ENCODE measurements at regions not wholly inside any gene's neighbourhood (a gene's known extent, or its start where the extent isn't known, plus 50 kb on each side); places are given as distances from the start of the nearest gene placed in this dataset.

DNA sequence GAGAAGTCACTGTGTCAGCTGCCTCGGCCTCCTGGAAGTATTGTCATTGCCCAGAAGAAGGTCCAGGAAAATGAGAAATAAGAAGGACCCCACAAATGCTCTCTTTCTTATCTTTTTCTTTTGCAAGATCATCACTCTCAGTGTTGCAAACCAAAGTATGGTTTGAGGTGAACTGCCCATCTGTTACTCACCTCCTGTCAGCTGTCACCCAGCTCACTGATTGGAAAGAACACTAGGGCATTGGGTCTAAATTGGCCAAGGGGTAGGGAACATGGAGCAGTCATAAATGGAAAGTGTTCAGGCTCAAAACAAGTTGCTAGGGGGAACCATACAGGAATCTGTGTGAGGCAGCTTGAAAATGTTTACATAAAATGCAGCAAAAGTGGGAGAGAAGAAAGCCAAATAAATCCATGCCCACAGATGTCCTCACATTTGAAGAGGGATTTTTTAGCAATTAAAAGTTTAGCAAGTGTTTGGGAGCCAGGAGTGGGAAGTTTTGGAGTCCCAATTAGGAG lies 431.2 kb upstream of the THBS1 start:
- H3K36me3 Mint-ChIP-seq: no peaks in the 10 kb centered on the region
- DNase-seq (ENCODE audit: extremely low spot score, unreplicated experiment): no peak
- no peaks in the 10 kb centered on the region for H3K27me3 Mint-ChIP-seq
- no peak overlapping the region for H3K4me3 Mint-ChIP-seq
- H3K27ac Mint-ChIP-seq: no peak overlapping the region
- H3K4me1 Mint-ChIP-seq (ENCODE audit: unreplicated experiment): peaks cover 11% of the 10 kb centered on the region
- no peaks in the 10 kb centered on the region for H3K9me3 Mint-ChIP-seq
- TF ChIP-seq CTCF (conservative IDR thresholded peaks at IDR 0.05): no peak

DNA sequence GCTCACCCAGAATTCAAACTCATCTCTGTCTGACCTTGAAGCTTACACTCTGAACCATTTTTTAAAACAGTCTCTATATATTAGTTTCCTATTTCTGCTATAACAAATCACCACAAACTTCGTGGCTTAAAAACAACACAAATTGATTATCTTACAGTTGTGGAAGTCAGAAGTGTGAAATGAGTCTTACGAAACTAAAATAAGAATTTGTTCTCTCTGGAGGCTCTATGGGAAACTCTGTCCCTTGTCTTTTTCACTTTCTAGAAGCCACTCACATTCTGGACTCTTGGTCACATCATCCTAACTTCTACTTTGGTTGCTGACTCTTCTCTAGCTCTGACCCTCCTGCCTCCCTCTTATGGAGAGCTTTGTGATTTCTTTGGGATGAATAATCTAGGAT lies 429.3 kb upstream of the THBS1 start:
- Mint-ChIP-seq H3K4me3 (no peak overlapping the region), H3K9me3 (no peaks in the 10 kb centered on the region)
- no peak for DNase-seq (ENCODE audit: extremely low spot score, unreplicated experiment)

GRCh38 chr15:39153058-39153714 lies 427.7 kb upstream of the THBS1 start:
- TF ChIP-seq CTCF (conservative IDR thresholded peaks at IDR 0.05): no peak
- no peak for DNase-seq (ENCODE audit: extremely low spot score, unreplicated experiment)

More for the DNA sequence above, 429.3 kb upstream of the THBS1 start:
- Mint-ChIP-seq H3K27ac (no peak overlapping the region), H3K4me1 (ENCODE audit: unreplicated experiment) (peaks cover 20% of the 10 kb centered on the region), H3K27me3 (no peaks in the 10 kb centered on the region), H3K36me3 (no peaks in the 10 kb centered on the region)
- no peak for TF ChIP-seq CTCF (conservative IDR thresholded peaks at IDR 0.05)

DNA sequence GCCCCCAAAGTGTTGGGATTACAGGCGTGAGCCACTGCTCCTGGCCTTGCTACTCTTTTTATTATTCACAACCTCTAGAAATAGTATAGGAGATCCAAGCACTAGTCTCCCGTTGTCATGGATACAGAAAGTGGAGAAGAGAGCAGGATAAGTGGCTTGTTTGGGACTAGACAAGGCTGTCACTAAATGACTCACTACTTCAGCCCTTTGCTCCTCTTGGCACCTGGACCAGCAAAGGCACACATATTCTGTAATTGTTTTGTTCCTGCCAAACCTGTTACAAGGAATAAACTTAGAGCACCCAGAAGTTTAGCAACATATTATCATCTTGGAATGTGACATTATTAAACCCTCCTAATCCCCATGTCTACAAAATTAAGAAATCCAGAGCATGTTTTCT lies 427.2 kb upstream of the THBS1 start:
- Mint-ChIP-seq H3K36me3 (no peaks in the 10 kb centered on the region), H3K4me1 (ENCODE audit: unreplicated experiment) (peaks cover 20% of the 10 kb centered on the region), H3K27me3 (no peaks in the 10 kb centered on the region), H3K4me3 (no peak overlapping the region), H3K27ac (no peak overlapping the region), H3K9me3 (no peaks in the 10 kb centered on the region)
- DNase-seq (ENCODE audit: extremely low spot score, unreplicated experiment): no peak
- TF ChIP-seq CTCF (conservative IDR thresholded peaks at IDR 0.05): no peak

More at GRCh38 chr15:39153058-39153714, 427.7 kb upstream of the THBS1 start:
- Mint-ChIP-seq H3K36me3 (no peaks in the 10 kb centered on the region), H3K27me3 (no peaks in the 10 kb centered on the region), H3K4me3 (no peak overlapping the region), H3K9me3 (no peaks in the 10 kb centered on the region), H3K4me1 (ENCODE audit: unreplicated experiment) (peaks cover 20% of the 10 kb centered on the region), H3K27ac (no peak overlapping the region)

- peak; percentile 56 for TF ChIP-seq CTCF (conservative IDR thresholded peaks at IDR 0.05)
- H3K27ac Mint-ChIP-seq: no peak overlapping the region
- no peaks in the 10 kb centered on the region for H3K36me3 Mint-ChIP-seq
- H3K9me3 Mint-ChIP-seq: no peaks in the 10 kb centered on the region
- H3K4me1 Mint-ChIP-seq (ENCODE audit: unreplicated experiment): peaks cover 20% of the 10 kb centered on the region
- H3K27me3 Mint-ChIP-seq: no peaks in the 10 kb centered on the region
- no peak for DNase-seq (ENCODE audit: extremely low spot score, unreplicated experiment)
- H3K4me3 Mint-ChIP-seq: no peak overlapping the region
Observed at GRCh38 chr15:39154227-39154638, 426.6 kb upstream of the THBS1 start.
